Spleen (tissue), 11 donors: ENCODE measurements at regions not wholly inside any gene's neighbourhood (a gene's known extent, or its start where the extent isn't known, plus 50 kb on each side); places are given as distances from the start of the nearest gene placed in this dataset.

Source experiments
- DNase-seq: peaks from one replicate; pipeline ENCODE4 v3.0.0-alpha.2; 2020
- H3K27ac ChIP-seq, 8 donors: fragments of 200-600 bp; sonication (generic) in 7 of 8; 1 replicate in 4 of 8; 2 replicates in 4 of 8; pipeline versions ENCODE4 v1.5.0 to v1.8.0; 2016 to 2021; ENCODE audit warnings: inconsistent platforms in 4 of 8, mild to moderate bottlenecking in 4 of 8, moderate library complexity in 1 of 8
- H3K27me3 ChIP-seq, 7 donors: fragments of 200-600 bp; sonication (generic) in 6 of 7; replicated peaks in 1 of 7; 1 replicate in 4 of 7; 2 replicates in 3 of 7; pipeline versions ENCODE4 v1.5.0 to v1.8.0; 2016 to 2021; ENCODE audit warnings: inconsistent platforms in 3 of 7, mild to moderate bottlenecking in 1 of 7
- H3K36me3 ChIP-seq, 6 donors: fragments of 200-600 bp; sonication (generic) in 5 of 6; 1 replicate in 4 of 6; 2 replicates in 2 of 6; pipeline versions ENCODE4 v1.5.0 to v1.8.0; 2016 to 2021; ENCODE audit warnings: inconsistent platforms in 2 of 6
- H3K4me1 ChIP-seq, 6 donors: fragments of 200-600 bp; sonication (generic) in 5 of 6; 1 replicate in 3 of 6; 2 replicates in 3 of 6; pipeline versions ENCODE4 v1.5.0 to v1.8.0; 2016 to 2021; ENCODE audit warnings: inconsistent platforms in 3 of 6
- H3K4me3 ChIP-seq, 8 donors: fragments of 200-600 bp; sonication (generic) in 7 of 8; 1 replicate in 4 of 8; 2 replicates in 4 of 8; pipeline versions ENCODE4 v1.5.0 to v1.8.0; 2016 to 2021; ENCODE audit warnings: inconsistent platforms in 4 of 8, mild to moderate bottlenecking in 4 of 8, moderate library complexity in 2 of 8
- H3K9me3 ChIP-seq, 8 donors: fragments of 200-600 bp; sonication (generic) in 7 of 8; 1 replicate in 4 of 8; 2 replicates in 4 of 8; pipeline versions ENCODE4 v1.5.0 to v1.8.0; 2016 to 2021; ENCODE audit warnings: inconsistent platforms in 4 of 8
- POLR2A ChIP-seq, 3 donors: fragments of 450-650 bp; IDR thresholded peaks; one replicate each; pipeline ENCODE4 v1.5.1; 2017; ENCODE audit warnings: antibody characterized with exemption in 3 of 3, mild to moderate bottlenecking in 1 of 3
- POLR2AphosphoS5 ChIP-seq, 3 donors: sonication (generic); formaldehyde crosslinking; IDR thresholded peaks; one replicate each; pipeline ENCODE4 v1.5.1; 2017; ENCODE audit warnings: antibody characterized with exemption in 3 of 3
- WGBS, 5 donors: extraction: QIAGEN DNeasy Blood & Tissue Kit in 3 of 5; methylation state at CpG; one replicate each; pipeline versions ENCODE4 v1.1.5 to v1.1.7; 2013 to 2018; 5-methylcytosine and 5-hydroxymethylcytosine counted together
- intact Hi-C: fragments of 100-400 bp; cut with DNase I; formaldehyde crosslinking; loops from one replicate; pipeline ENCODE4 v1.15.0; 2023; ENCODE audit warnings: low total_unique reads
- TF ChIP-seq, protein P1 (sequence below), 11 experiments: fragments of 200-600 bp in 7 of 11; fragments of 450-650 bp in 4 of 11; sonication (generic) in 4 of 11; IDR thresholded peaks in 8 of 11; conservative IDR thresholded peaks in 3 of 11; 1 replicate in 7 of 11; 2 replicates in 4 of 11; pipeline versions ENCODE4 v1.4.0 to v1.8.0; 2016 to 2021; ENCODE audit warnings: antibody characterized with exemption in 11 of 11, inconsistent platforms in 4 of 11, mild to moderate bottlenecking in 1 of 11
- donor health status: healthy with polysubstance abuse.
- donor health status: DM: no; HTN: no; CAD: no; lungs with moderate emphysema.
- donor health status: DM: no; HTN: no; CAD: no.
- donor health status: Bipolar disorder and iron deficiency.
- donor health status: healthy.
- donor health status: DM: no; HTN: no; CAD: no.
- donor health status: DM: yes; HTN: yes; CAD: no.

DNA sequence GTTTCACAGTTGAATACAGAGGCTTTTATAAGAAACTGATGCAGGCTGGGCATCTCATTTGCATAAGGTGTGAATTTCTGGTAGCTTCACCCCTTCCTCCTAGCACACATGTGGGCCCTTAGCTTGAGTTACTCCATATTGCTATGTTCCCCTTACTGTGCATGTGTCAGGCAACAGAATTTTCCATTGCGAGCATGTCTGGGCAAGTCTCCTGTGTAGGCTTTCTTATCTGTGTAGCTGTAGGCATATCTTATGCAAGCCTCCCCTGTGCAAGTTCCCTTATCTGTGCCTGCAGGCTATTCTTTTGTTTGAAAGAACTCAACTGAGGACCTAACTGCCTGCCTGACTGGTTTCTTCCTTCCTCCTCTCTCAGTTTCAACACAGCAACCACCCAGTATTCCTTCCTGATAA lies 597.4 kb upstream of the CDH5 start:
- no peaks in the 10 kb centered on the region for H3K36me3 ChIP-seq
- 29 to 61% (median 47%) methylated on average over 1 of the region's 1 CpG for WGBS, 5 donors
- intact Hi-C loops, result no loop called here
- no peak for TF ChIP-seq POLR2AphosphoS5 (IDR thresholded peaks at IDR 0.05)
- TF ChIP-seq, protein P1, sequence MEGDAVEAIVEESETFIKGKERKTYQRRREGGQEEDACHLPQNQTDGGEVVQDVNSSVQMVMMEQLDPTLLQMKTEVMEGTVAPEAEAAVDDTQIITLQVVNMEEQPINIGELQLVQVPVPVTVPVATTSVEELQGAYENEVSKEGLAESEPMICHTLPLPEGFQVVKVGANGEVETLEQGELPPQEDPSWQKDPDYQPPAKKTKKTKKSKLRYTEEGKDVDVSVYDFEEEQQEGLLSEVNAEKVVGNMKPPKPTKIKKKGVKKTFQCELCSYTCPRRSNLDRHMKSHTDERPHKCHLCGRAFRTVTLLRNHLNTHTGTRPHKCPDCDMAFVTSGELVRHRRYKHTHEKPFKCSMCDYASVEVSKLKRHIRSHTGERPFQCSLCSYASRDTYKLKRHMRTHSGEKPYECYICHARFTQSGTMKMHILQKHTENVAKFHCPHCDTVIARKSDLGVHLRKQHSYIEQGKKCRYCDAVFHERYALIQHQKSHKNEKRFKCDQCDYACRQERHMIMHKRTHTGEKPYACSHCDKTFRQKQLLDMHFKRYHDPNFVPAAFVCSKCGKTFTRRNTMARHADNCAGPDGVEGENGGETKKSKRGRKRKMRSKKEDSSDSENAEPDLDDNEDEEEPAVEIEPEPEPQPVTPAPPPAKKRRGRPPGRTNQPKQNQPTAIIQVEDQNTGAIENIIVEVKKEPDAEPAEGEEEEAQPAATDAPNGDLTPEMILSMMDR (IDR thresholded peaks at IDR 0.05 in 8 of 11, conservative IDR thresholded peaks at IDR 0.05 in 3 of 11), result no peak
- no peak for TF ChIP-seq POLR2A (IDR thresholded peaks at IDR 0.05)
- H3K4me1 ChIP-seq, result no peaks in the 10 kb centered on the region
- H3K27ac ChIP-seq, result no peak overlapping the region
- H3K9me3 ChIP-seq, result peaks cover 0 to 28% (median 17%) of the 10 kb centered on the region in 8 donors
- no peak for DNase-seq
- H3K27me3 ChIP-seq, result no peaks in the 10 kb centered on the region
- H3K4me3 ChIP-seq, result no peak overlapping the region

DNA sequence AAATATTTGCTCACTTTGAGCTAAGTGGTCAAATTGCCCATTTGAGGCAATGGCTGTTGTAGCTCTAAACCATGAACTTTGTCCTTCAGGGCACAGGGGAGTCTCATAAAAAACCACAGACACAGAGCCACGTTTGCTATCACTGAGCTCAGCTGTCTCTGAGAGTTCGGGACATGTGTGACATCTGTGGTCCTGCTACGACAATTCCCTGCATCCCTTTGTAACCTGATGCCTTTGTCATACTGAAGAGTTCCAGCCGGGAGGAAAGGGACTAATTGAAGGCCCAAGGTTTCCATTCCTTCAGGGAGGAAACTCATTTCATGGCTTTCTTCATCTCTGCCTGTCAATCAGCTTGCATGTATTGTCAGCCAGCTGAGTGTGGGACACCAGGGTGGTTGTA lies 599.4 kb upstream of the CDH5 start:
- Histone ChIP-seq H3K4me1 (no peaks in the 10 kb centered on the region), H3K27me3 (no peaks in the 10 kb centered on the region), H3K4me3 (no peak overlapping the region), H3K36me3 (no peaks in the 10 kb centered on the region), H3K9me3 (peaks cover 0 to 28% (median 17%) of the 10 kb centered on the region in 8 donors), H3K27ac (no peak overlapping the region)
- no peak for DNase-seq
- intact Hi-C loops, result no loop called here
- WGBS, 5 donors, result 59 to 76% (median 73%) methylated on average over 4 of the region's 4 CpGs
- TF ChIP-seq, protein P1 (IDR thresholded peaks at IDR 0.05 in 8 of 11, conservative IDR thresholded peaks at IDR 0.05 in 3 of 11), result no peak
- TF ChIP-seq POLR2AphosphoS5 (IDR thresholded peaks at IDR 0.05) (no peak), POLR2A (IDR thresholded peaks at IDR 0.05) (no peak)

DNA sequence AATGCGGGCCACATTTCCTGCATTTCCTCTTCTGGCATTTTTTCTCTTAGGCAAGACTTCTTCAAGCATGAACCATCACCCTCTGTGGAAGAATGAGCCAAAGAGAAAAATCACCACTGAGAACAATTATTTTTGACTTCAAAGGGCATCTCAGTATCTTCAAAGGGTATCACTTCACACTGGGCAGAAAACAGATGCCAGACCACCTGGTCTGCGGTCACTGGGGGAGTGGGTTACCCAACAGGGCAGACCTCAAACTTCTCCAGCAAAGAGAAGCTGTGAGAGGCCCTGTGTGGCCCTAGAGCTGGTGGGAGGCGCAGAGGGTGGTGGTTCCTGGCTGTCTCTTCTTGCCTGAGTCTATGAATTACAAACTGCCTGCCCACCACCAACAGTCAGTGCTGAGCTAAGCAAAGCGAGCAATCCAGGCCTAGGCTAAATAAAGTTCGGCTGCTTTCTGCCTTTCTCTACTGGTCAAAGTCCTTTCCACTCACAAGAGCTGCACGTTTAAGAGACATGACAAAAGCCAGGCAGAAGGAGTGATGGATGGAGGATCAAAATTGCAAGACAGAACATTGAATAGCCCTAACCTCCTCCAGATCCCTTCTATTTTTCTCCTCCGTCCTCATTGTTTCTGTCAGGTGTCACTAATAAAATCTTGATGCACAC lies 602.7 kb upstream of the CDH5 start:
- intact Hi-C loops, result no loop called here

GRCh38 chr16:65760874-65761273 lies 605.6 kb upstream of the CDH5 start:
- DNase-seq, result no peak
- 71 to 92% (median 77%) methylated on average over 4 of the region's 4 CpGs for WGBS, 5 donors
- Histone ChIP-seq H3K36me3 (no peaks in the 10 kb centered on the region), H3K27ac (no peak overlapping the region), H3K9me3 (no peaks in the 10 kb centered on the region), H3K4me3 (no peak overlapping the region), H3K4me1 (no peaks in the 10 kb centered on the region), H3K27me3 (no peaks in the 10 kb centered on the region)
- intact Hi-C loops, result no loop called here
- TF ChIP-seq POLR2AphosphoS5 (IDR thresholded peaks at IDR 0.05) (no peak), POLR2A (IDR thresholded peaks at IDR 0.05) (no peak)
- TF ChIP-seq, protein P1 (IDR thresholded peaks at IDR 0.05 in 8 of 11, conservative IDR thresholded peaks at IDR 0.05 in 3 of 11), result no peak

More for the DNA sequence above, 602.7 kb upstream of the CDH5 start:
- Histone ChIP-seq H3K36me3 (no peaks in the 10 kb centered on the region), H3K4me3 (no peak overlapping the region), H3K9me3 (no peaks in the 10 kb centered on the region), H3K27me3 (no peaks in the 10 kb centered on the region), H3K4me1 (no peaks in the 10 kb centered on the region), H3K27ac (no peak overlapping the region)
- TF ChIP-seq POLR2AphosphoS5 (IDR thresholded peaks at IDR 0.05) (no peak), POLR2A (IDR thresholded peaks at IDR 0.05) (no peak)
- TF ChIP-seq, protein P1 (IDR thresholded peaks at IDR 0.05 in 8 of 11, conservative IDR thresholded peaks at IDR 0.05 in 3 of 11), result no peak
- no peak for DNase-seq
- 58 to 71% (median 69%) methylated on average over 7 of the region's 7 CpGs for WGBS, 5 donors
